H1 (cell line): ENCODE measurements at regions not wholly inside any gene's neighbourhood (a gene's known extent, or its start where the extent isn't known, plus 50 kb on each side); places are given as distances from the start of the nearest gene placed in this dataset.

Source experiments
- CTCF ChIA-PET: fragments of 300-600 bp; sonication (Branson Sonifier 250); formaldehyde crosslinking; loops from one replicate; lab custom pipeline; 2021; ENCODE audit not compliant: partially characterized antibody; lab: Charles Lee
- POLR2A ChIA-PET: fragments of 300-600 bp; sonication (Branson Sonifier 250); formaldehyde crosslinking; loops from one replicate; lab custom pipeline; 2021; ENCODE audit warnings: inconsistent platforms; ENCODE audit not compliant: partially characterized antibody; lab: Charles Lee
- DNase-seq, 2 experiments: peaks; one replicate each; pipeline versions ENCODE4 v3.0.0 to v3.0.0-alpha.2; 2010 to 2022; ENCODE audit warnings: low spot score in 2 of 2, low read depth in 1 of 2, mixed read lengths in 1 of 2
- FAIRE-seq: peaks from 2 replicates; lab custom pipeline; 2011; peaks lifted over from hg19 to GRCh38; lab: Jason Lieb, UNC
- H2AFZ ChIP-seq: 2 replicates; pipeline ENCODE4 v1.8.1; 2012; ENCODE audit warnings: low read length, inconsistent platforms
- H2AK5ac ChIP-seq: 2 replicates; pipeline ENCODE4 v1.6.1; 2013; ENCODE audit warnings: low read depth, low read length
- H2BK120ac ChIP-seq: replicated peaks from 2 replicates; pipeline ENCODE3; 2013; ENCODE audit warnings: low read depth, low read length, inconsistent platforms
- H2BK12ac ChIP-seq: 2 replicates; pipeline ENCODE4 v1.6.1; 2013; ENCODE audit warnings: low read depth, low read length
- H2BK15ac ChIP-seq: 2 replicates; pipeline ENCODE4 v1.6.1; 2013; ENCODE audit warnings: low read length
- H2BK20ac ChIP-seq: 2 replicates; pipeline ENCODE4 v1.6.1; 2013; ENCODE audit warnings: low read length
- H2BK5ac ChIP-seq: 2 replicates; pipeline ENCODE4 v1.6.1; 2013; ENCODE audit warnings: low read depth, low read length
- H3K14ac ChIP-seq: 2 replicates; pipeline ENCODE4 v1.6.1; 2013; ENCODE audit warnings: inconsistent platforms; ENCODE audit not compliant: insufficient read length
- H3K18ac ChIP-seq: 2 replicates; pipeline ENCODE4 v1.6.1; 2013; ENCODE audit warnings: low read length; ENCODE audit errors: extremely low read depth
- H3K23ac ChIP-seq: 2 replicates; pipeline ENCODE4 v1.6.1; 2013; ENCODE audit warnings: inconsistent platforms; ENCODE audit not compliant: insufficient read length
- H3K23me2 ChIP-seq: 2 replicates; pipeline ENCODE4 v1.6.1; 2013; ENCODE audit warnings: low read depth, low read length
- H3K27ac ChIP-seq: 2 replicates; pipeline ENCODE4 v1.6.1; 2011; ENCODE audit warnings: low read depth, low read length, inconsistent platforms
- H3K27me3 ChIP-seq, 4 experiments: replicated peaks in 1 of 4; 1 replicate in 1 of 4; 2 replicates in 3 of 4; pipeline versions ENCODE4 v1.6.1 to v1.8.1; 2011 to 2013; ENCODE audit warnings: low read length in 3 of 4, mild to moderate bottlenecking in 3 of 4, inconsistent platforms in 2 of 4, mixed read lengths in 2 of 4, moderate library complexity in 1 of 4; ENCODE audit not compliant: control insufficient read depth in 3 of 4, insufficient read depth in 3 of 4; ENCODE audit errors: extremely low read depth in 1 of 4
- H3K36me3 ChIP-seq, 4 experiments: 2 replicates each; pipeline versions ENCODE4 v1.6.1 to v1.8.1; 2011 to 2013; ENCODE audit warnings: mild to moderate bottlenecking in 4 of 4, low read length in 3 of 4, moderate library complexity in 2 of 4, control low read depth in 1 of 4, inconsistent platforms in 1 of 4; ENCODE audit not compliant: insufficient read depth in 4 of 4, control insufficient read depth in 2 of 4
- H3K4ac ChIP-seq: replicated peaks from 2 replicates; pipeline ENCODE3; 2013; ENCODE audit warnings: low read length, low read depth, mixed read lengths, inconsistent platforms; ENCODE audit not compliant: insufficient read length
- H3K4me1 ChIP-seq, 4 experiments: replicated peaks in 1 of 4; 1 replicate in 1 of 4; 2 replicates in 3 of 4; pipeline versions ENCODE4 v1.6.1 to v1.8.1; 2011 to 2013; ENCODE audit warnings: low read length in 3 of 4, inconsistent platforms in 2 of 4, mixed read lengths in 1 of 4; ENCODE audit not compliant: insufficient read depth in 4 of 4, control insufficient read depth in 3 of 4
- H3K4me2 ChIP-seq, 2 experiments: 2 replicates each; pipeline versions ENCODE4 v1.6.1 to v1.8.1; 2011 to 2013; ENCODE audit warnings: low read depth in 2 of 2, low read length in 2 of 2, control low read depth in 1 of 2, inconsistent platforms in 1 of 2, mild to moderate bottlenecking in 1 of 2; ENCODE audit not compliant: insufficient read depth in 1 of 2
- H3K4me3 ChIP-seq, 4 experiments: fragments of 200-600, 300-600 bp in 1 of 4; sonication (generic), shearing (Covaris generic), sonication (Bioruptor Twin) in 1 of 4; 2 replicates each; pipeline versions ENCODE4 v1.5.1 to v1.8.1; 2011 to 2016; ENCODE audit warnings: low read length in 4 of 4, low read depth in 3 of 4, control low read depth in 2 of 4, inconsistent platforms in 2 of 4, mild to moderate bottlenecking in 2 of 4, mixed read lengths in 1 of 4, moderate library complexity in 1 of 4; ENCODE audit not compliant: insufficient read depth in 2 of 4; ENCODE audit errors: extremely low read depth in 1 of 4
- H3K56ac ChIP-seq: replicated peaks from 2 replicates; pipeline ENCODE3; 2013; ENCODE audit warnings: low read depth, mild to moderate bottlenecking, mixed read lengths, low read length, inconsistent platforms; ENCODE audit not compliant: insufficient read length
- H3K79me1 ChIP-seq: 2 replicates; pipeline ENCODE4 v1.6.1; 2013; ENCODE audit warnings: low read depth, low read length, control low read depth
- H3K79me2 ChIP-seq, 2 experiments: 2 replicates each; pipeline versions ENCODE4 v1.6.1 to v1.8.1; 2012 to 2013; ENCODE audit warnings: low read length in 2 of 2, mild to moderate bottlenecking in 2 of 2, inconsistent platforms in 1 of 2; ENCODE audit not compliant: insufficient read depth in 2 of 2, control insufficient read depth in 1 of 2
- H3K9ac ChIP-seq, 4 experiments: replicated peaks in 1 of 4; 1 replicate in 1 of 4; 2 replicates in 3 of 4; pipeline versions ENCODE4 v1.6.1 to v1.8.1; 2011 to 2013; ENCODE audit warnings: low read depth in 3 of 4, low read length in 3 of 4, control low read depth in 2 of 4, mild to moderate bottlenecking in 2 of 4, moderate library complexity in 2 of 4, inconsistent platforms in 1 of 4; ENCODE audit errors: extremely low read depth in 1 of 4
- H3K9me3 ChIP-seq, 2 experiments: 2 replicates each; pipeline versions ENCODE4 v1.6.1 to v1.8.1; 2012 to 2013; ENCODE audit warnings: mild to moderate bottlenecking in 2 of 2, moderate library complexity in 2 of 2, control low read depth in 1 of 2, inconsistent platforms in 1 of 2, low read depth in 1 of 2, low read length in 1 of 2, mixed read lengths in 1 of 2; ENCODE audit not compliant: insufficient read depth in 2 of 2
- H4K20me1 ChIP-seq, 2 experiments: replicated peaks in 1 of 2; 2 replicates each; pipeline versions ENCODE3 to v1.8.1; 2011 to 2013; ENCODE audit warnings: inconsistent platforms in 2 of 2, low read length in 2 of 2, mild to moderate bottlenecking in 1 of 2; ENCODE audit not compliant: insufficient read depth in 2 of 2, control insufficient read depth in 1 of 2
- H4K5ac ChIP-seq: 2 replicates; pipeline ENCODE4 v1.6.1; 2013; ENCODE audit warnings: low read length, low read depth, mixed read lengths, inconsistent platforms; ENCODE audit not compliant: insufficient read length
- H4K8ac ChIP-seq: 2 replicates; pipeline ENCODE4 v1.8.0; 2013; ENCODE audit warnings: mild to moderate bottlenecking, moderate library complexity, low read length, inconsistent platforms; ENCODE audit not compliant: insufficient read depth; ENCODE audit errors: extremely low read depth
- H4K91ac ChIP-seq: replicated peaks from 2 replicates; pipeline ENCODE3; 2013; ENCODE audit warnings: low read length, mixed read lengths, inconsistent platforms; ENCODE audit not compliant: insufficient read length
- BCL11A ChIP-seq, 2 experiments: IDR thresholded peaks; one replicate each; pipeline ENCODE4 v1.6.1; 2011; ENCODE audit warnings: low read depth in 2 of 2, low read length in 2 of 2, mild to moderate bottlenecking in 2 of 2
- CTBP2 ChIP-seq: IDR thresholded peaks from 2 replicates; pipeline ENCODE4 v1.7.0; 2011; ENCODE audit warnings: borderline replicate concordance, mild to moderate bottlenecking, moderate library complexity, mixed read lengths, low read length; ENCODE audit not compliant: insufficient read depth, insufficient read length
- EGR1 ChIP-seq: IDR thresholded peaks from 2 replicates; pipeline ENCODE4 v1.6.1; 2011; ENCODE audit warnings: low read depth, low read length, borderline replicate concordance
- GABPA ChIP-seq: IDR thresholded peaks from 2 replicates; pipeline ENCODE4 v1.6.1; 2011; ENCODE audit warnings: mild to moderate bottlenecking, low read length, moderate library complexity, borderline replicate concordance; ENCODE audit not compliant: insufficient read depth
- JUN ChIP-seq: IDR thresholded peaks from 2 replicates; pipeline ENCODE4 v1.6.1; 2011; ENCODE audit warnings: low read depth, mild to moderate bottlenecking, improper control_type of control experiment, low read length
- KDM5A ChIP-seq: fragments of 200-600 bp; IDR thresholded peaks from 2 replicates; pipeline ENCODE4 v1.7.1; 2012; ENCODE audit warnings: mild to moderate bottlenecking, low read length, inconsistent platforms, mixed read lengths
- NANOG ChIP-seq: IDR thresholded peaks from 2 replicates; pipeline ENCODE4 v1.6.1; 2011; ENCODE audit warnings: low read length, low read depth, mild to moderate bottlenecking, inconsistent platforms; ENCODE audit not compliant: insufficient read depth, poor library complexity, severe bottlenecking
- NRF1 ChIP-seq: IDR thresholded peaks from 2 replicates; pipeline ENCODE4 v1.6.1; 2011; ENCODE audit warnings: mild to moderate bottlenecking, low read depth, low read length, improper control_type of control experiment
- POU5F1 ChIP-seq: IDR thresholded peaks from 2 replicates; pipeline ENCODE4 v1.6.1; 2011; ENCODE audit warnings: low read depth, mild to moderate bottlenecking, low read length, moderate library complexity
- RBBP5 ChIP-seq: IDR thresholded peaks from 2 replicates; pipeline ENCODE4 v1.7.1; 2012; ENCODE audit warnings: low read depth, mild to moderate bottlenecking, inconsistent platforms, low read length, moderate library complexity, borderline replicate concordance
- RXRA ChIP-seq: IDR thresholded peaks from 2 replicates; pipeline ENCODE4 v1.6.1; 2011; ENCODE audit warnings: low read depth, mild to moderate bottlenecking, low read length, moderate library complexity; ENCODE audit not compliant: insufficient read depth
- WGBS, 2 experiments: shearing (Covaris generic) in 1 of 2; methylation state at CpG; one replicate each; pipeline versions ENCODE4 v1.1.6 to v1.1.7; 2013 to 2015; ENCODE audit warnings: low lambda C conversion rate in 2 of 2, mixed read lengths in 2 of 2, inconsistent platforms in 1 of 2, low coverage in 1 of 2, missing lambda C conversion rate in 1 of 2; ENCODE audit not compliant: insufficient replicate concordance in 2 of 2, insufficient coverage in 1 of 2, insufficient read length in 1 of 2; ENCODE audit errors: extremely low coverage in 1 of 2, missing lambda C conversion rate in 1 of 2; 5-methylcytosine and 5-hydroxymethylcytosine counted together
- TF ChIP-seq, protein P1 (sequence below), 3 experiments: IDR thresholded peaks; 1 replicate in 2 of 3; 2 replicates in 1 of 3; pipeline versions ENCODE4 v1.5.1 to v1.6.1; 2011; ENCODE audit warnings: low read length in 3 of 3, mild to moderate bottlenecking in 3 of 3, inconsistent platforms in 2 of 3, low read depth in 1 of 3, moderate library complexity in 1 of 3; ENCODE audit not compliant: insufficient read depth in 1 of 3; ENCODE audit errors: control extremely low read depth in 1 of 3

DNA sequence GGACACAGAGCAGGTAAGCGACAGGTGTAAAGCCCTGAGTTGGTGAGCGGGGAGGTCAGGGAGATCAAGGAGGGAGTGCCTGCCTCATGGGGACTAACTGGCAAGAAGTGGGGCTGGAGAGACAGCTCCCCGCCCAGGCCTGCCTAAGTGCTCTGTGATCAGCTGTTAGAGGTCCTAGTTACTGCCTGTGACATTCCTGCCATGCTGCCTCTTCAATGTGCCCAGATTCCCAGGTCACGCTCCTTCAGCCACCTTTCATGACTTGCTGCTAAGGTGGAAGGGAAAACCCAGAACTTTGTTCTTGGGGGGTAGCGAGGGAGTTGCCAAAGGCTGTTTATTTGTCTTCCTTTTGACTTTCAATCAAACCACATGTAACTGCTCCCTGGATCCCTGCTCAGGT is 114.3 kb upstream of the ZNF438 start:
- Histone ChIP-seq H3K4ac (no peak overlapping the region), H3K23me2 (no peaks in the 10 kb centered on the region), H3K14ac (no peak overlapping the region), H3K79me1 (no peaks in the 10 kb centered on the region), H3K9me3 (no peaks in the 10 kb centered on the region), H2BK120ac (no peak overlapping the region), H3K79me2 (no peaks in the 10 kb centered on the region), H2AFZ (peak overlapping the region; percentile 72), H3K56ac (no peak overlapping the region), H2BK5ac (no peak overlapping the region), H4K20me1 (no peaks in the 10 kb centered on the region), H3K4me3 (no peak overlapping the region), H3K36me3 (no peaks in the 10 kb centered on the region), H4K5ac (no peak overlapping the region), H3K18ac (no peak overlapping the region; the same call in 1 of the 2 replicates), H3K4me1 (no peaks in the 10 kb centered on the region), H2BK15ac (no peak overlapping the region), H4K8ac (no peak overlapping the region), H4K91ac (no peak overlapping the region), H3K9ac (no peak overlapping the region), H2BK12ac (no peak overlapping the region), H2AK5ac (no peak overlapping the region), H2BK20ac (no peak overlapping the region), H3K23ac (no peak overlapping the region), H3K27me3 (no peaks in the 10 kb centered on the region), H3K4me2 (no peak overlapping the region), H3K27ac (no peak overlapping the region)
- POLR2A ChIA-PET, result interaction anchor here (0.8 kb wide), 1 partner anchor 114 kb away, joined by 3 read pairs; the partner anchor contains the start of gene ZNF438
- DNase-seq (no peak), FAIRE-seq (no peak)
- 79% methylated on average over 5 of the region's 5 CpGs; no CpG with 5 or more reads in 1 of the 2 experiments for WGBS, 2 experiments
- CTCF ChIA-PET, result no interaction called here
- TF ChIP-seq GABPA (no peak), RBBP5 (no peak), NRF1 (no peak), POU5F1 (no peak), BCL11A (IDR thresholded peaks at IDR 0.05; ENCODE audit: low read depth in 2 of 2, low read length in 2 of 2) (no peak), NANOG (no peak), RXRA (no peak), KDM5A (no peak), JUN (no peak), CTBP2 (no peak), EGR1 (no peak)
- TF ChIP-seq, protein P1, sequence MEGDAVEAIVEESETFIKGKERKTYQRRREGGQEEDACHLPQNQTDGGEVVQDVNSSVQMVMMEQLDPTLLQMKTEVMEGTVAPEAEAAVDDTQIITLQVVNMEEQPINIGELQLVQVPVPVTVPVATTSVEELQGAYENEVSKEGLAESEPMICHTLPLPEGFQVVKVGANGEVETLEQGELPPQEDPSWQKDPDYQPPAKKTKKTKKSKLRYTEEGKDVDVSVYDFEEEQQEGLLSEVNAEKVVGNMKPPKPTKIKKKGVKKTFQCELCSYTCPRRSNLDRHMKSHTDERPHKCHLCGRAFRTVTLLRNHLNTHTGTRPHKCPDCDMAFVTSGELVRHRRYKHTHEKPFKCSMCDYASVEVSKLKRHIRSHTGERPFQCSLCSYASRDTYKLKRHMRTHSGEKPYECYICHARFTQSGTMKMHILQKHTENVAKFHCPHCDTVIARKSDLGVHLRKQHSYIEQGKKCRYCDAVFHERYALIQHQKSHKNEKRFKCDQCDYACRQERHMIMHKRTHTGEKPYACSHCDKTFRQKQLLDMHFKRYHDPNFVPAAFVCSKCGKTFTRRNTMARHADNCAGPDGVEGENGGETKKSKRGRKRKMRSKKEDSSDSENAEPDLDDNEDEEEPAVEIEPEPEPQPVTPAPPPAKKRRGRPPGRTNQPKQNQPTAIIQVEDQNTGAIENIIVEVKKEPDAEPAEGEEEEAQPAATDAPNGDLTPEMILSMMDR (IDR thresholded peaks at IDR 0.05; ENCODE audit: control extremely low read depth in 1 of 3, insufficient read depth in 1 of 3, low read depth in 1 of 3, low read length in 3 of 3), result no peak
